Transverse colon (tissue), 4 donors: ENCODE measurements at regions not wholly inside any gene's neighbourhood (a gene's known extent, or its start where the extent isn't known, plus 50 kb on each side); places are given as distances from the start of the nearest gene placed in this dataset.

Source experiments
- POLR2AphosphoS5 ChIP-seq, 3 donors: sonication (generic); formaldehyde crosslinking; IDR thresholded peaks; one replicate each; pipeline ENCODE4 v1.6.1; 2016; ENCODE audit warnings: antibody characterized with exemption in 3 of 3
- TF ChIP-seq, protein P1 (sequence below), 5 experiments: fragments of 200-600 bp in 3 of 5; fragments of 450-650 bp in 2 of 5; sonication (generic) in 3 of 5; IDR thresholded peaks; 1 replicate in 2 of 5; 2 replicates in 3 of 5; pipeline ENCODE4 v1.5.1; 2016 to 2017; ENCODE audit warnings: antibody characterized with exemption in 5 of 5, inconsistent platforms in 3 of 5, mild to moderate bottlenecking in 2 of 5, moderate library complexity in 1 of 5

DNA sequence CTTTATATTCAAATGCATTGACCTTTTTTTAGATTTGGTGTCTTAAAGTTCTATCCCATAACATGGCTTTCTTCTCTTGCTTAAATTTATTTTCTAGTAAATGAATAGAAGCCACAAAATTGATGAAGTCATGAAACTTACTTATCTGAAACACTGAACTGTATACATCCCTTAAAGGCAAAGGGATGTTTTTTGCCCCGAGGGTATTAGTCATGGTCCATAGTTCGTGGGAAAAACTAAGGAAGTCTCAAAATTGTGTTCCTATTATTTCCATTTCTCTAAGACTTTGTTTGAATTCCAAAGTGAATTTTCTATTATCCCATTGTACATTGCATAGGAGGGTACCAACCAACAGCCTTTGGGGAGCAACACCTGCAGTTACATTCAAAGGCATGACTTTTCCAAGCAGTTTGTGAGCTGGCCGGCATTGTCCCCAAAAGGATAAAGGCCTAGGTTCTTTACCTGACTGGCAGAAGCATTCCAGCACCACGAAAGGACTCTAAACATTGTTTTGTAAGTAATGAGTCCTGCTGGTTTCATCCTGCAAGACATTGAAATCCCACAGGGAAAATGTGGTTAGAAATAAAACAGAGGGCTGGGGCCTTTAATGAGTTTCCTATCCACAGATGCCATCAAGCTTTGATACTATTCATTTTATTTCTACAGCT is 473.5 kb downstream of the PRKD1 start:
- TF ChIP-seq, protein P1, sequence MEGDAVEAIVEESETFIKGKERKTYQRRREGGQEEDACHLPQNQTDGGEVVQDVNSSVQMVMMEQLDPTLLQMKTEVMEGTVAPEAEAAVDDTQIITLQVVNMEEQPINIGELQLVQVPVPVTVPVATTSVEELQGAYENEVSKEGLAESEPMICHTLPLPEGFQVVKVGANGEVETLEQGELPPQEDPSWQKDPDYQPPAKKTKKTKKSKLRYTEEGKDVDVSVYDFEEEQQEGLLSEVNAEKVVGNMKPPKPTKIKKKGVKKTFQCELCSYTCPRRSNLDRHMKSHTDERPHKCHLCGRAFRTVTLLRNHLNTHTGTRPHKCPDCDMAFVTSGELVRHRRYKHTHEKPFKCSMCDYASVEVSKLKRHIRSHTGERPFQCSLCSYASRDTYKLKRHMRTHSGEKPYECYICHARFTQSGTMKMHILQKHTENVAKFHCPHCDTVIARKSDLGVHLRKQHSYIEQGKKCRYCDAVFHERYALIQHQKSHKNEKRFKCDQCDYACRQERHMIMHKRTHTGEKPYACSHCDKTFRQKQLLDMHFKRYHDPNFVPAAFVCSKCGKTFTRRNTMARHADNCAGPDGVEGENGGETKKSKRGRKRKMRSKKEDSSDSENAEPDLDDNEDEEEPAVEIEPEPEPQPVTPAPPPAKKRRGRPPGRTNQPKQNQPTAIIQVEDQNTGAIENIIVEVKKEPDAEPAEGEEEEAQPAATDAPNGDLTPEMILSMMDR (IDR thresholded peaks at IDR 0.05) = no peak
- no peak for TF ChIP-seq POLR2AphosphoS5 (IDR thresholded peaks at IDR 0.05)
